CD14-positive monocyte (primary cell): ENCODE measurements at regions not wholly inside any gene's neighbourhood (a gene's known extent, or its start where the extent isn't known, plus 50 kb on each side); places are given as distances from the start of the nearest gene placed in this dataset.

Experiments used
- DNase-seq, 3 donors: peaks; one replicate each; pipeline ENCODE4 v3.0.0-alpha.2; 2011 to 2022
- H2AFZ ChIP-seq: 2 replicates; pipeline ENCODE4 v1.6.0; 2012; ENCODE audit warnings: mild to moderate bottlenecking, low read depth, low read length, inconsistent platforms; ENCODE audit not compliant: insufficient read depth, poor library complexity, severe bottlenecking
- H3K27ac ChIP-seq, 2 donors: 1 replicate in 1 of 2; 2 replicates in 1 of 2; pipeline ENCODE4 v1.5.1; 2012 to 2013; ENCODE audit warnings: low read length in 2 of 2, control low read depth in 1 of 2, inconsistent platforms in 1 of 2, low read depth in 1 of 2, mild to moderate bottlenecking in 1 of 2
- H3K27me3 ChIP-seq, 2 donors: one replicate each; pipeline versions ENCODE4 v1.6.0 to v1.6.1; 2011 to 2013; ENCODE audit warnings: low read length in 2 of 2; ENCODE audit not compliant: control insufficient read depth in 2 of 2, insufficient read depth in 2 of 2
- H3K36me3 ChIP-seq, 2 donors: replicated peaks in 1 of 2; 1 replicate in 1 of 2; 2 replicates in 1 of 2; pipeline versions ENCODE4 v1.5.1 to v1.6.1; 2012 to 2013; ENCODE audit warnings: low read length in 2 of 2, control low read depth in 1 of 2, inconsistent platforms in 1 of 2, mild to moderate bottlenecking in 1 of 2; ENCODE audit not compliant: insufficient read depth in 2 of 2, control insufficient read depth in 1 of 2
- H3K4me1 ChIP-seq, 2 donors: 1 replicate in 1 of 2; 2 replicates in 1 of 2; pipeline versions ENCODE4 v1.5.1 to v1.6.1; 2012 to 2013; ENCODE audit warnings: low read length in 2 of 2, control low read depth in 1 of 2, inconsistent platforms in 1 of 2, mild to moderate bottlenecking in 1 of 2, moderate library complexity in 1 of 2; ENCODE audit not compliant: insufficient read depth in 2 of 2, control insufficient read depth in 1 of 2
- H3K4me2 ChIP-seq: replicated peaks from 2 replicates; pipeline ENCODE3; 2012; ENCODE audit warnings: low read length, moderate library complexity, mild to moderate bottlenecking; ENCODE audit not compliant: poor library complexity, severe bottlenecking; ENCODE audit errors: extremely low read depth
- H3K4me3 ChIP-seq, 3 experiments: fragments of 200-600 bp in 1 of 3; sonication (generic) in 1 of 3; replicated peaks in 1 of 3; 1 replicate in 2 of 3; 2 replicates in 1 of 3; pipeline ENCODE4 v1.5.1; 2011 to 2013; ENCODE audit warnings: low read length in 3 of 3, mild to moderate bottlenecking in 3 of 3, control low read depth in 2 of 3, low read depth in 2 of 3, inconsistent platforms in 1 of 3, moderate library complexity in 1 of 3
- H3K79me2 ChIP-seq: 2 replicates; pipeline ENCODE4 v1.6.0; 2012; ENCODE audit warnings: mild to moderate bottlenecking, control low read depth, inconsistent platforms, low read length, moderate library complexity; ENCODE audit not compliant: insufficient read depth
- H3K9ac ChIP-seq: 2 replicates; pipeline ENCODE4 v1.6.0; 2017; ENCODE audit warnings: low read length, mild to moderate bottlenecking; ENCODE audit not compliant: insufficient read depth, poor library complexity, severe bottlenecking
- H3K9me3 ChIP-seq, 2 donors: replicated peaks in 1 of 2; 1 replicate in 1 of 2; 2 replicates in 1 of 2; pipeline versions ENCODE4 v1.5.1 to v1.6.1; 2012 to 2013; ENCODE audit warnings: low read length in 2 of 2, control low read depth in 1 of 2; ENCODE audit not compliant: control insufficient read depth in 1 of 2, insufficient read depth in 1 of 2
- H4K20me1 ChIP-seq: 2 replicates; pipeline ENCODE4 v1.6.0; 2012; ENCODE audit warnings: mild to moderate bottlenecking, low read length, control low read depth, moderate library complexity; ENCODE audit not compliant: insufficient read depth
- H3K27ac Mint-ChIP-seq, 7 donors: one replicate each; pipeline ENCODE4 v1.8.0; 2020; ENCODE audit warnings: mild to moderate bottlenecking in 7 of 7, mixed read lengths in 7 of 7, moderate library complexity in 6 of 7, inconsistent platforms in 2 of 7
- H3K27me3 Mint-ChIP-seq, 3 donors: one replicate each; pipeline ENCODE4 v1.8.0; 2021 to 2022; ENCODE audit warnings: low read depth in 3 of 3, mild to moderate bottlenecking in 3 of 3, mixed read lengths in 3 of 3, moderate library complexity in 3 of 3, inconsistent platforms in 1 of 3
- H3K36me3 Mint-ChIP-seq, 2 donors: one replicate each; pipeline ENCODE4 v1.8.0; 2020; ENCODE audit warnings: mixed read lengths in 2 of 2, inconsistent platforms in 1 of 2, mild to moderate bottlenecking in 1 of 2
- H3K4me1 Mint-ChIP-seq: one replicate; pipeline ENCODE4 v1.8.0; 2020; ENCODE audit warnings: mild to moderate bottlenecking, mixed read lengths
- H3K4me3 Mint-ChIP-seq, 2 donors: one replicate each; pipeline ENCODE4 v1.8.0; 2020; ENCODE audit warnings: mild to moderate bottlenecking in 2 of 2, mixed read lengths in 2 of 2, moderate library complexity in 1 of 2
- H3K9me3 Mint-ChIP-seq, 7 donors: one replicate each; pipeline ENCODE4 v1.8.0; 2020 to 2022; ENCODE audit warnings: mixed read lengths in 7 of 7, mild to moderate bottlenecking in 6 of 7, moderate library complexity in 6 of 7, inconsistent platforms in 2 of 7
- CTCF ChIP-seq: fragments of 200-600 bp; IDR thresholded peaks from one replicate; pipeline ENCODE4 v1.8.0; 2022; ENCODE audit warnings: antibody characterized with exemption, mild to moderate bottlenecking
- WGBS: methylation state at CpG from one replicate; pipeline ENCODE4 v1.1.5; 2013; ENCODE audit warnings: missing lambda C conversion rate; ENCODE audit not compliant: insufficient coverage; 5-methylcytosine and 5-hydroxymethylcytosine counted together
- intact Hi-C, 2 donors: fragments of 100-400 bp; cut with micrococcal nuclease; formaldehyde crosslinking; loops; one replicate each; pipeline versions ENCODE4 v1.15.0 to v1.15.1; 2023

GRCh38 chr6:15017803-15018202 lies 228.1 kb upstream of the JARID2 start:
- 94% methylated on average over 7 of the region's 9 CpGs for WGBS

GRCh38 chr6:15020119-15020770 lies 225.6 kb upstream of the JARID2 start:
- no peaks in the 10 kb centered on the region for H3K27me3 ChIP-seq
- no peak overlapping the region for H3K27ac ChIP-seq
- no peak overlapping the region for H3K4me3 ChIP-seq
- Mint-ChIP-seq H3K4me3 (no peak overlapping the region), H3K9me3 (peaks cover 0 to 3% (median 0%) of the 10 kb centered on the region in 7 donors), H3K27me3 (peaks cover 0 to 4% (median 0%) of the 10 kb centered on the region in 3 donors), H3K36me3 (no peaks in the 10 kb centered on the region), H3K27ac (no peak overlapping the region), H3K4me1 (peaks cover 28% of the 10 kb centered on the region)
- no peaks in the 10 kb centered on the region for H3K9me3 ChIP-seq
- H3K4me1 ChIP-seq, result peaks cover 17 to 19% of the 10 kb centered on the region in 2 donors
- no peak overlapping the region for H3K4me2 ChIP-seq
- no peaks in the 10 kb centered on the region for H3K79me2 ChIP-seq
- no peaks in the 10 kb centered on the region for H3K36me3 ChIP-seq
- no peak for DNase-seq
- no peak overlapping the region for H2AFZ ChIP-seq
- H3K9ac ChIP-seq, result no peak overlapping the region
- no peak for TF ChIP-seq CTCF
- no peaks in the 10 kb centered on the region for H4K20me1 ChIP-seq
- WGBS, result 75% methylated on average over 2 of the region's 8 CpGs
- intact Hi-C loops, result no loop called here

More at GRCh38 chr6:15017803-15018202, 228.1 kb upstream of the JARID2 start:
- H3K27ac Mint-ChIP-seq, result peak overlapping the region in 5 of 7 donors; percentile 62 to 83 (median 73)
- H3K4me1 Mint-ChIP-seq, result peaks cover 38% of the 10 kb centered on the region
- H2AFZ ChIP-seq, result peak overlapping the region; percentile 82
- H3K27ac ChIP-seq, result peak overlapping the region in 1 of 2 donors; percentile 68
- H3K4me2 ChIP-seq, result peak overlapping the region; percentile 66
- no peaks in the 10 kb centered on the region for H3K36me3 ChIP-seq
- H3K9me3 Mint-ChIP-seq, result peaks cover 0 to 2% (median 0%) of the 10 kb centered on the region in 7 donors
- H3K36me3 Mint-ChIP-seq, result no peaks in the 10 kb centered on the region
- intact Hi-C loops, result no loop called here
- H4K20me1 ChIP-seq, result no peaks in the 10 kb centered on the region
- H3K4me1 ChIP-seq, result peaks cover 26 to 28% of the 10 kb centered on the region in 2 donors
- H3K4me3 ChIP-seq, result peak overlapping the region; percentile 29 to 71 (median 44)
- H3K79me2 ChIP-seq, result no peaks in the 10 kb centered on the region
- no peaks in the 10 kb centered on the region for H3K9me3 ChIP-seq
- peaks cover 0 to 2% (median 0%) of the 10 kb centered on the region in 3 donors for H3K27me3 Mint-ChIP-seq
- TF ChIP-seq CTCF, result no peak
- H3K27me3 ChIP-seq, result no peaks in the 10 kb centered on the region
- no peak for DNase-seq
- H3K9ac ChIP-seq, result no peak overlapping the region
- H3K4me3 Mint-ChIP-seq, result peak overlapping the region; percentile 73 to 89
